IMR-90 (cell line): ENCODE measurements at regions not wholly inside any gene's neighbourhood (a gene's known extent, or its start where the extent isn't known, plus 50 kb on each side); places are given as distances from the start of the nearest gene placed in this dataset.
A peak's percentile ranks its signal among the peaks of the same experiment; 100 is the strongest.

Source experiments
- ATAC-seq: fragments of 200-7000 bp; cut with Tn5 transposase; 2 replicates; pipeline ENCODE4 v1.9.1; 2020; ENCODE audit warnings: low read depth, mild to moderate bottlenecking, moderate library complexity
- BruUV-seq: library from RNA; stranded (reverse); fragments of 400-500 nt; replicated peaks from 2 replicates; lab custom pipeline; 2021; lab: Mats Ljungman, UMichigan
- CTCF ChIA-PET: fragments of 300-600 bp; formaldehyde crosslinking; extraction: SDS; loops from one replicate; lab custom pipeline; 2021; ENCODE audit warnings: antibody characterized with exemption; lab: Yijun Ruan, JAX
- POLR2A ChIA-PET: fragments of 300-600 bp; sonication (Branson Sonifier 250); formaldehyde crosslinking; loops from one replicate; lab custom pipeline; 2022; ENCODE audit warnings: antibody characterized with exemption; ENCODE audit not compliant: unreplicated experiment; lab: Charles Lee
- DNase-seq: peaks from one replicate; pipeline ENCODE4 v3.0.0; 2013
- H2AFZ ChIP-seq: replicated peaks from 2 replicates; pipeline ENCODE3; 2013; ENCODE audit warnings: low read length, mild to moderate bottlenecking; ENCODE audit not compliant: poor library complexity
- H2AK5ac ChIP-seq: 2 replicates; pipeline ENCODE4 v1.6.1; 2013; ENCODE audit warnings: low read depth, low read length, inconsistent platforms
- H2AK9ac ChIP-seq: replicated peaks from 2 replicates; pipeline ENCODE3; 2013; ENCODE audit warnings: mild to moderate bottlenecking, low read depth, low read length, moderate library complexity; ENCODE audit not compliant: poor library complexity
- H2BK120ac ChIP-seq: 2 replicates; pipeline ENCODE4 v1.6.1; 2013; ENCODE audit warnings: low read depth, low read length, inconsistent platforms
- H2BK15ac ChIP-seq: 3 replicates; pipeline ENCODE4 v1.6.1; 2013; ENCODE audit warnings: low read depth, low read length, inconsistent platforms
- H2BK20ac ChIP-seq: 2 replicates; pipeline ENCODE4 v1.6.1; 2013; ENCODE audit warnings: low read depth, mild to moderate bottlenecking, inconsistent platforms, low read length, moderate library complexity
- H2BK5ac ChIP-seq: 2 replicates; pipeline ENCODE4 v1.6.1; 2013; ENCODE audit warnings: mild to moderate bottlenecking, low read depth, low read length, inconsistent platforms; ENCODE audit not compliant: poor library complexity, severe bottlenecking
- H3K14ac ChIP-seq: replicated peaks from 2 replicates; pipeline ENCODE4 v1.6.1; 2013; ENCODE audit warnings: low read depth, low read length, inconsistent platforms
- H3K18ac ChIP-seq: 2 replicates; pipeline ENCODE4 v1.6.1; 2013; ENCODE audit warnings: low read depth, low read length, control low read depth
- H3K23ac ChIP-seq: 2 replicates; pipeline ENCODE4 v1.6.1; 2013; ENCODE audit warnings: low read depth, low read length, inconsistent platforms
- H3K27ac ChIP-seq: 2 replicates; pipeline ENCODE4 v1.5.1; 2013; ENCODE audit warnings: mild to moderate bottlenecking, control low read depth, low read length; ENCODE audit not compliant: insufficient read depth
- H3K27me3 ChIP-seq: 2 replicates; pipeline ENCODE4 v1.6.1; 2013; ENCODE audit warnings: low read length; ENCODE audit not compliant: control insufficient read depth, insufficient read depth
- H3K36me3 ChIP-seq: 2 replicates; pipeline ENCODE4 v1.6.1; 2013; ENCODE audit warnings: low read length, mixed read lengths; ENCODE audit not compliant: control insufficient read depth, insufficient read depth
- H3K4ac ChIP-seq: 2 replicates; pipeline ENCODE4 v1.6.1; 2013; ENCODE audit warnings: low read depth, low read length, inconsistent platforms
- H3K4me1 ChIP-seq: 2 replicates; pipeline ENCODE4 v1.6.1; 2013; ENCODE audit warnings: low read length, mixed read lengths; ENCODE audit not compliant: control insufficient read depth, insufficient read depth
- H3K4me2 ChIP-seq: 2 replicates; pipeline ENCODE4 v1.6.1; 2013; ENCODE audit warnings: low read depth, mild to moderate bottlenecking, control low read depth, low read length, moderate library complexity
- H3K4me3 ChIP-seq: 2 replicates; pipeline ENCODE4 v1.5.1; 2013; ENCODE audit warnings: low read depth, mild to moderate bottlenecking, control low read depth, low read length, moderate library complexity; ENCODE audit not compliant: insufficient read depth
- H3K56ac ChIP-seq: 2 replicates; pipeline ENCODE4 v1.6.1; 2013; ENCODE audit warnings: low read length, inconsistent platforms; ENCODE audit not compliant: insufficient read depth; ENCODE audit errors: extremely low read depth
- H3K79me1 ChIP-seq, 2 experiments: 2 replicates each; pipeline ENCODE4 v1.6.1; 2013; ENCODE audit warnings: low read length in 2 of 2, inconsistent platforms in 1 of 2, low read depth in 1 of 2
- H3K9ac ChIP-seq: 2 replicates; pipeline ENCODE4 v1.6.1; 2013; ENCODE audit warnings: low read depth, low read length, control low read depth
- H3K9me1 ChIP-seq: 2 replicates; pipeline ENCODE4 v1.6.1; 2013; ENCODE audit warnings: low read length, inconsistent platforms; ENCODE audit not compliant: insufficient read depth
- H3K9me3 ChIP-seq: 2 replicates; pipeline ENCODE4 v1.6.1; 2013; ENCODE audit warnings: low read length; ENCODE audit not compliant: control insufficient read depth, insufficient read depth
- H4K20me1 ChIP-seq: 2 replicates; pipeline ENCODE4 v1.6.1; 2013; ENCODE audit warnings: low read length, inconsistent platforms; ENCODE audit not compliant: insufficient read depth
- H4K5ac ChIP-seq: 2 replicates; pipeline ENCODE4 v1.6.1; 2013; ENCODE audit warnings: mild to moderate bottlenecking, low read depth, low read length, control low read depth
- H4K8ac ChIP-seq, 2 experiments: 2 replicates each; pipeline ENCODE4 v1.6.1; 2013; ENCODE audit warnings: low read depth in 2 of 2, low read length in 2 of 2, control low read depth in 1 of 2, inconsistent platforms in 1 of 2
- H4K91ac ChIP-seq: 2 replicates; pipeline ENCODE4 v1.6.1; 2013; ENCODE audit warnings: low read depth, low read length, inconsistent platforms; ENCODE audit not compliant: insufficient read depth
- BHLHE40 ChIP-seq: fragments of 150-350 bp; IDR thresholded peaks from 2 replicates; pipeline ENCODE4 v1.6.1; 2016; ENCODE audit warnings: mild to moderate bottlenecking, low read depth, low read length
- CEBPB ChIP-seq: IDR thresholded peaks from 2 replicates; pipeline ENCODE4 v1.6.1; 2012; ENCODE audit warnings: low read depth, low read length, improper control_type of control experiment
- FOS ChIP-seq: fragments of 150-350 bp; IDR thresholded peaks from 2 replicates; pipeline ENCODE4 v1.6.1; 2016; ENCODE audit warnings: low read depth, low read length
- MAFK ChIP-seq: IDR thresholded peaks from 2 replicates; pipeline ENCODE4 v1.6.1; 2012; ENCODE audit warnings: low read depth, low read length, improper control_type of control experiment
- MXI1 ChIP-seq: IDR thresholded peaks from 2 replicates; pipeline ENCODE4 v1.6.1; 2012; ENCODE audit warnings: low read depth, mild to moderate bottlenecking, low read length, moderate library complexity, borderline replicate concordance
- NFE2L2 ChIP-seq: fragments of 150-350 bp; IDR thresholded peaks from 2 replicates; pipeline ENCODE4 v1.6.1; 2016; ENCODE audit warnings: low read depth, mild to moderate bottlenecking, low read length
- POLR2A ChIP-seq: IDR thresholded peaks from 2 replicates; pipeline ENCODE4 v1.6.1; 2012; ENCODE audit warnings: mild to moderate bottlenecking, low read depth, low read length
- RAD21 ChIP-seq: IDR thresholded peaks from 2 replicates; pipeline ENCODE4 v1.6.1; 2012; ENCODE audit warnings: low read length, improper control_type of control experiment
- WGBS, 2 experiments: methylation state at CpG; one replicate each; pipeline versions ENCODE4 v1.1.5 to v1.1.7; 2013; ENCODE audit warnings: missing lambda C conversion rate in 2 of 2; ENCODE audit not compliant: insufficient read length in 1 of 2; ENCODE audit errors: extremely low coverage in 2 of 2; 5-methylcytosine and 5-hydroxymethylcytosine counted together
- dilution Hi-C: fragments of 300-500 bp; cut with HindIII; formaldehyde crosslinking; loops from one replicate; pipeline ENCODE4 v1.14.3; 2018; ENCODE audit warnings: low sequenced_read_pairs; ENCODE audit not compliant: unreplicated experiment
- in situ Hi-C: fragments of 300-500 bp; cut with MboI; formaldehyde crosslinking; loops from 3 replicates; pipeline ENCODE4 v1.14.3; 2019; ENCODE audit warnings: low sequenced_read_pairs, inconsistent platforms, mixed read lengths
- intact Hi-C: fragments of 100-400 bp; cut with micrococcal nuclease; formaldehyde crosslinking; loops from 2 replicates; pipeline ENCODE4 v1.10.0; 2022
- TF ChIP-seq, protein P1 (sequence below): fragments of 150-350 bp; IDR thresholded peaks from 2 replicates; pipeline ENCODE4 v1.6.1; 2017; ENCODE audit warnings: mild to moderate bottlenecking, antibody characterized with exemption, low read length, low read depth

GRCh38 chr4:89469930-89470375, 162.4 kb upstream of the GPRIN3 start:
- peak; percentile 85 for ATAC-seq
- H3K56ac ChIP-seq, result peak overlapping the region; percentile 47; the same call in 1 of the 2 replicates
- H3K36me3 ChIP-seq, result no peaks in the 10 kb centered on the region
- no peaks in the 10 kb centered on the region for H4K20me1 ChIP-seq
- H3K4ac ChIP-seq, result peak overlapping the region; percentile 23; the same call in 1 of the 2 replicates
- no peak overlapping the region for H2AK9ac ChIP-seq
- H2AK5ac ChIP-seq, result no peak overlapping the region
- H3K23ac ChIP-seq, result peak overlapping the region; percentile 31; the same call in 1 of the 2 replicates
- H3K9me3 ChIP-seq, result no peaks in the 10 kb centered on the region
- peak overlapping the region; percentile 20; the same call in 1 of the 2 replicates for H3K4me3 ChIP-seq
- H4K5ac ChIP-seq, result peak overlapping the region; percentile 46; the same call in 1 of the 2 replicates
- no peak overlapping the region; the same call in 1 of the 2 replicates for H3K9ac ChIP-seq
- no peaks in the 10 kb centered on the region for H3K27me3 ChIP-seq
- H3K79me1 ChIP-seq, result no peaks in the 10 kb centered on the region
- H4K8ac ChIP-seq, result peak overlapping the region in 1 of 2 experiments; percentile 59; a peak in 3 of 4 replicates
- H3K9me1 ChIP-seq, result no peaks in the 10 kb centered on the region
- CTCF ChIA-PET, result interaction anchor here (0.6 to 1.5 kb wide), 2 partner anchors 13 to 346 kb away, joined by 3 read pairs; no protein-coding TSS in a partner anchor
- H2AFZ ChIP-seq, result no peak overlapping the region
- in situ Hi-C loops, result no loop called here
- TF ChIP-seq, protein P1, sequence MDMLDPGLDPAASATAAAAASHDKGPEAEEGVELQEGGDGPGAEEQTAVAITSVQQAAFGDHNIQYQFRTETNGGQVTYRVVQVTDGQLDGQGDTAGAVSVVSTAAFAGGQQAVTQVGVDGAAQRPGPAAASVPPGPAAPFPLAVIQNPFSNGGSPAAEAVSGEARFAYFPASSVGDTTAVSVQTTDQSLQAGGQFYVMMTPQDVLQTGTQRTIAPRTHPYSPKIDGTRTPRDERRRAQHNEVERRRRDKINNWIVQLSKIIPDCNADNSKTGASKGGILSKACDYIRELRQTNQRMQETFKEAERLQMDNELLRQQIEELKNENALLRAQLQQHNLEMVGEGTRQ, result peak; percentile 79
- TF ChIP-seq CEBPB (no peak; the same call in 1 of the 2 replicates), RAD21 (0 out of 2 replicates have a peak, but pooled peaks have one; percentile 1), NFE2L2 (no peak), FOS (peak; percentile 66), BHLHE40 (peak; percentile 98), MXI1 (0 out of 2 replicates have a peak, but pooled peaks have one; percentile 23), POLR2A (no peak), MAFK (peak; percentile 56; the same call in 1 of the 2 replicates)
- H3K4me1 ChIP-seq, result peaks cover 4% of the 10 kb centered on the region
- H3K4me2 ChIP-seq, result peak overlapping the region; percentile 87
- intact Hi-C loops, result no loop called here
- peak overlapping the region; percentile 54; the same call in 1 of the 2 replicates for H2BK20ac ChIP-seq
- DNase-seq, result peak; percentile 98
- H2BK15ac ChIP-seq, result no peak overlapping the region
- dilution Hi-C loops, result no loop called here
- peak overlapping the region; percentile 62; the same call in 1 of the 2 replicates for H2BK120ac ChIP-seq
- POLR2A ChIA-PET, result interaction anchor here (1.3 kb wide), 1 partner anchor 16 kb away, joined by 3 read pairs; no protein-coding TSS in a partner anchor
- no TSS peak for BruUV-seq
- H3K18ac ChIP-seq, result peak overlapping the region; percentile 77; the same call in 1 of the 2 replicates
- H2BK5ac ChIP-seq, result peak overlapping the region; percentile 77
- H4K91ac ChIP-seq, result 0 out of 2 replicates have a peak overlapping the region, but pooled peaks have one; percentile 12
- no peak overlapping the region for H3K14ac ChIP-seq
- peak overlapping the region; percentile 13; the same call in 1 of the 2 replicates for H3K27ac ChIP-seq
- no CpG with 5 or more reads among the region's 5 CpGs for WGBS, 2 experiments
